ENCODE measurements at regions not wholly inside any gene's neighbourhood (a gene's known extent, or its start where the extent isn't known, plus 50 kb on each side); places are given as distances from the start of the nearest gene placed in this dataset.

DNA sequence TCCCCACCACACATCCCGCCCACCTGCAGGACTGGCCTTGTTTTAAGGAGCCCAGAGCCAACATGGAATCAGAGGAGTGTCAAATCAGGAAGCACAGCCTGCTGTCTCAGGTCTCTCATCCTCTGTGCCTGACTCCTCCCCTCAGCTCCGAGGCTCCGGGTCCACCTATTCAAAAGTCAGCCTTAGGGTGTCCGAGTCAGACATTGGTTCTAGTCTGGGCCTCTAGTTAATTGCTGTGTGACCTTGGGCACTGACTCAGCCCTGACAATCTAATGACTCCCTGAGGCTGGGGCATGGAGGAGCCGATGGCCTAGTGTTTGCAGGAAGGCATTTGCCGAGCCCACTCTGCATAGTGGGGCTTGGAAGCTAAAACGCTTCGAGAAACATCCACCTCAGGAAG is 223.1 kb upstream of the PPP2R2D start:
- TF ChIP-seq, protein P1, sequence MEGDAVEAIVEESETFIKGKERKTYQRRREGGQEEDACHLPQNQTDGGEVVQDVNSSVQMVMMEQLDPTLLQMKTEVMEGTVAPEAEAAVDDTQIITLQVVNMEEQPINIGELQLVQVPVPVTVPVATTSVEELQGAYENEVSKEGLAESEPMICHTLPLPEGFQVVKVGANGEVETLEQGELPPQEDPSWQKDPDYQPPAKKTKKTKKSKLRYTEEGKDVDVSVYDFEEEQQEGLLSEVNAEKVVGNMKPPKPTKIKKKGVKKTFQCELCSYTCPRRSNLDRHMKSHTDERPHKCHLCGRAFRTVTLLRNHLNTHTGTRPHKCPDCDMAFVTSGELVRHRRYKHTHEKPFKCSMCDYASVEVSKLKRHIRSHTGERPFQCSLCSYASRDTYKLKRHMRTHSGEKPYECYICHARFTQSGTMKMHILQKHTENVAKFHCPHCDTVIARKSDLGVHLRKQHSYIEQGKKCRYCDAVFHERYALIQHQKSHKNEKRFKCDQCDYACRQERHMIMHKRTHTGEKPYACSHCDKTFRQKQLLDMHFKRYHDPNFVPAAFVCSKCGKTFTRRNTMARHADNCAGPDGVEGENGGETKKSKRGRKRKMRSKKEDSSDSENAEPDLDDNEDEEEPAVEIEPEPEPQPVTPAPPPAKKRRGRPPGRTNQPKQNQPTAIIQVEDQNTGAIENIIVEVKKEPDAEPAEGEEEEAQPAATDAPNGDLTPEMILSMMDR (IDR thresholded peaks at IDR 0.05; ENCODE audit: low read depth, low read length, poor library complexity, severe bottlenecking) = no peak
- no peak for TF ChIP-seq EZH2phosphoT487 (IDR thresholded peaks at IDR 0.05; ENCODE audit: borderline replicate concordance, low read length)

Data from DOHH2 (cell line).